IPS DF 19.7 (cell line): ENCODE measurements at regions not wholly inside any gene's neighbourhood (a gene's known extent, or its start where the extent isn't known, plus 50 kb on each side); places are given as distances from the start of the nearest gene placed in this dataset.

Experiments
- DNase-seq: peaks from one replicate; pipeline ENCODE4 v3.0.0-alpha.2; 2013; ENCODE audit warnings: low read depth, low spot score

- no peak for DNase-seq
Measured at GRCh38 chr14:97297100-97297499, 499.9 kb downstream of the VRK1 start.

GRCh38 chr14:97298331-97298730 is 501.1 kb downstream of the VRK1 start:
- DNase-seq: no peak

- DNase-seq: no peak
Measured at GRCh38 chr14:97298736-97299135, 501.6 kb downstream of the VRK1 start.

- no peak for DNase-seq
Measured at GRCh38 chr14:97299661-97300060, 502.5 kb downstream of the VRK1 start.

GRCh38 chr14:97301931-97302559 is 504.9 kb downstream of the VRK1 start:
- DNase-seq: no peak

GRCh38 chr14:97306133-97306759 is 509.1 kb downstream of the VRK1 start:
- no peak for DNase-seq

- DNase-seq: no peak
Measured at GRCh38 chr14:97306760-97307246, 509.6 kb downstream of the VRK1 start.

GRCh38 chr14:97311411-97311810 is 514.2 kb downstream of the VRK1 start:
- no peak for DNase-seq

GRCh38 chr14:97312910-97313309 is 515.7 kb downstream of the VRK1 start:
- no peak for DNase-seq

- no peak for DNase-seq
Measured at GRCh38 chr14:97315790-97316189, 518.6 kb downstream of the VRK1 start.

GRCh38 chr14:97318380-97318779 is 521.2 kb downstream of the VRK1 start:
- no peak for DNase-seq

- DNase-seq: no peak
Measured at GRCh38 chr14:97319691-97320090, 522.5 kb downstream of the VRK1 start.

GRCh38 chr14:97328743-97329142 is 531.6 kb downstream of the VRK1 start:
- no peak for DNase-seq

- DNase-seq: no peak
Measured at GRCh38 chr14:97329701-97330100, 532.5 kb downstream of the VRK1 start.

- DNase-seq: no peak
Measured at GRCh38 chr14:97331058-97331457, 533.9 kb downstream of the VRK1 start.

- DNase-seq: no peak
Measured at GRCh38 chr14:97331526-97331925, 534.3 kb downstream of the VRK1 start.

- no peak for DNase-seq
Measured at GRCh38 chr14:97336179-97336578, 539.0 kb downstream of the VRK1 start.

GRCh38 chr14:97336816-97337215 is 539.6 kb downstream of the VRK1 start:
- no peak for DNase-seq

- no peak for DNase-seq
Measured at GRCh38 chr14:97337267-97337666, 540.1 kb downstream of the VRK1 start.

GRCh38 chr14:97337670-97338069 is 540.5 kb downstream of the VRK1 start:
- DNase-seq: no peak

- DNase-seq: no peak
Measured at GRCh38 chr14:97344666-97345065, 547.5 kb downstream of the VRK1 start.

- DNase-seq: no peak
Measured at GRCh38 chr14:97346675-97347074, 549.5 kb downstream of the VRK1 start.

- no peak for DNase-seq
Measured at GRCh38 chr14:97349463-97349862, 552.3 kb downstream of the VRK1 start.

GRCh38 chr14:97349946-97350345 is 552.8 kb downstream of the VRK1 start:
- no peak for DNase-seq
